Stimulated activated CD8-positive, alpha-beta memory T cell treated with anti-CD3 and anti-CD28 coated beads, Interleukin-12 subunit alpha, Interleukin-12 subunit beta, amount 100 ng/mL, for 24 hours (primary cell): ENCODE measurements at regions not wholly inside any gene's neighbourhood (a gene's known extent, or its start where the extent isn't known, plus 50 kb on each side); places are given as distances from the start of the nearest gene placed in this dataset.
"Not testable (repeated sequence)": the region's sequence is repeated elsewhere in the genome, so short reads cannot be mapped to it uniquely, and the experiment has no call there.

Experiments
- DNase-seq: peaks from one replicate; pipeline ENCODE4 v3.0.0-alpha.2; 2020; ENCODE audit errors: extremely low read depth

- DNase-seq: not testable (repeated sequence)
These were observed 277.5 kb upstream of the TGFBR2 start for GRCh38 chr3:30328935-30329334.

- no peak for DNase-seq
These were observed 274.9 kb upstream of the TGFBR2 start for GRCh38 chr3:30331519-30331918.

GRCh38 chr3:30332196-30333021, 274.0 kb upstream of the TGFBR2 start:
- DNase-seq: no peak

GRCh38 chr3:30333143-30333542, 273.3 kb upstream of the TGFBR2 start:
- DNase-seq: no peak

GRCh38 chr3:30333903-30334302, 272.5 kb upstream of the TGFBR2 start:
- DNase-seq: no peak

- DNase-seq: no peak
These were observed 265.9 kb upstream of the TGFBR2 start for GRCh38 chr3:30340500-30340899.

GRCh38 chr3:30341079-30341478, 265.3 kb upstream of the TGFBR2 start:
- DNase-seq: no peak

GRCh38 chr3:30341851-30342250, 264.6 kb upstream of the TGFBR2 start:
- DNase-seq: no peak

- DNase-seq: no peak
These were observed 263.9 kb upstream of the TGFBR2 start for GRCh38 chr3:30342318-30343060.

GRCh38 chr3:30343067-30343831, 263.2 kb upstream of the TGFBR2 start:
- DNase-seq: no peak

GRCh38 chr3:30343861-30344260, 262.5 kb upstream of the TGFBR2 start:
- DNase-seq: no peak

GRCh38 chr3:30344288-30344687, 262.1 kb upstream of the TGFBR2 start:
- no peak for DNase-seq

GRCh38 chr3:30346933-30347320, 259.5 kb upstream of the TGFBR2 start:
- no peak for DNase-seq

GRCh38 chr3:30347679-30348216, 258.7 kb upstream of the TGFBR2 start:
- no peak for DNase-seq

GRCh38 chr3:30349507-30349906, 256.9 kb upstream of the TGFBR2 start:
- no peak for DNase-seq

GRCh38 chr3:30350011-30350410, 256.4 kb upstream of the TGFBR2 start:
- DNase-seq: no peak

- no peak for DNase-seq
These were observed 255.5 kb upstream of the TGFBR2 start for GRCh38 chr3:30350901-30351300.

GRCh38 chr3:30352410-30353318, 253.7 kb upstream of the TGFBR2 start:
- DNase-seq: no peak

- DNase-seq: no peak
These were observed 252.5 kb upstream of the TGFBR2 start for GRCh38 chr3:30353711-30354467.

GRCh38 chr3:30354513-30354912, 251.9 kb upstream of the TGFBR2 start:
- no peak for DNase-seq
